ENCODE measurements at regions not wholly inside any gene's neighbourhood (a gene's known extent, or its start where the extent isn't known, plus 50 kb on each side); places are given as distances from the start of the nearest gene placed in this dataset.

DNA sequence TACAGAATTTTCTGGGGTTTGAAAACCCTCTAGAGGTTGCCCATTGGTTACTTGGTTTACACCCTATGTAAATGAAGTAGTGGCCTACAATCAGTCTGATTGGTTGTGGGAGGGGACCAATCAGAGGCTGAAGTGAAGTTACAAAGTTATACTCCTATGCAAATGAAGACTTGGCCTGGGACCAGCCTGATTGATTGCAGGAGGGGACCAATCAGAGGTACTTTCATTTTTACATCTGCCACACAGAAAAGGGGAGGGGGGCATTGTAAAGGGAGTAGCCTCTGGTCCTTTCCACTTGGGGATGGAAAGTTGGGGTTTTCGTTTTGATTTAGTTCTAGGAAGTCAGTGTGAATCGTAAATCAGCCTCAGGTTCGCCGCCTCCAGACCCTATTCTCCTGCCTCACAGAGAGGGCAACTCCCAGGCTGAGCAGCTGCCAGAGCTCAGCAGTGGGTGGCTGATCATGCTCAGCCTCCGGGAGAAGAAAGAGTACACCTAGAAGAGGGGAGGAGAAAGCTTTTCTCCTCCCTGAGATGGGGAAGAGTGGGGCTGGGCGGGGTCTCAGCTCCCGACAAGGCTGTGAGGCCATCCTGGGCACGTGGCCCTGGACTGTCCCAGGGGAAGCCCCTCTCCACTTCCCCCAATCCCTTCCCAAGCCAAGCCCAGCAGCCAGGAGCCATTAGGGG lies 372.5 kb downstream of the GALR1 start:
- no peak for ATAC-seq
- no peak for TF ChIP-seq TCF4 (CRISPR knock-in tag; IDR thresholded peaks at IDR 0.05; ENCODE audit: borderline replicate concordance)
- TF ChIP-seq, protein P1, sequence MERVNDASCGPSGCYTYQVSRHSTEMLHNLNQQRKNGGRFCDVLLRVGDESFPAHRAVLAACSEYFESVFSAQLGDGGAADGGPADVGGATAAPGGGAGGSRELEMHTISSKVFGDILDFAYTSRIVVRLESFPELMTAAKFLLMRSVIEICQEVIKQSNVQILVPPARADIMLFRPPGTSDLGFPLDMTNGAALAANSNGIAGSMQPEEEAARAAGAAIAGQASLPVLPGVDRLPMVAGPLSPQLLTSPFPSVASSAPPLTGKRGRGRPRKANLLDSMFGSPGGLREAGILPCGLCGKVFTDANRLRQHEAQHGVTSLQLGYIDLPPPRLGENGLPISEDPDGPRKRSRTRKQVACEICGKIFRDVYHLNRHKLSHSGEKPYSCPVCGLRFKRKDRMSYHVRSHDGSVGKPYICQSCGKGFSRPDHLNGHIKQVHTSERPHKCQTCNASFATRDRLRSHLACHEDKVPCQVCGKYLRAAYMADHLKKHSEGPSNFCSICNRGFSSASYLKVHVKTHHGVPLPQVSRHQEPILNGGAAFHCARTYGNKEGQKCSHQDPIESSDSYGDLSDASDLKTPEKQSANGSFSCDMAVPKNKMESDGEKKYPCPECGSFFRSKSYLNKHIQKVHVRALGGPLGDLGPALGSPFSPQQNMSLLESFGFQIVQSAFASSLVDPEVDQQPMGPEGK (CRISPR knock-in tag; IDR thresholded peaks at IDR 0.05; ENCODE audit: borderline replicate concordance): no peak

DNA sequence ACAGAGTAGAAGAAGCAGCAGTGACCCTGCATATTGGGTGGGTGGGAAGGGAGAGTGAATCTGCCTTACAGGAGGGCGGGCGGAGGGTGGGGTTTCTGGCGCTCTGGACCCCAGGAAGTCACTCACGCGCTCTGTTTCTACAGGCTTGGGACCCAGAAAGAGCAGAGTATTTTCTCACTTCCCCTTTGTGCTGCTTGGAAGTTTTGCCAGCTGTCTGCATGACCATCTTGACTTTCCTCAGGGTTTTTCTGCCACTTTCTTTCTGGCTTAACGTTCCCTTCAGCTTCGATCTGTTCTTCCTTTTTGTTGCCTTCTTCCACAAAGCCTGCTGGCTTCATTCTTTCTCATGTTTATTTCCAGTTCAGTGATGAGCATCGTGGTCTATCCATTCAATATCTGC lies 383.1 kb downstream of the GALR1 start:
- no peak for TF ChIP-seq SNAI2 (CRISPR knock-in tag; IDR thresholded peaks at IDR 0.05)
- TF ChIP-seq, protein P1 (CRISPR knock-in tag; IDR thresholded peaks at IDR 0.05; ENCODE audit: borderline replicate concordance): no peak
- no peak for TF ChIP-seq ZFP3 (CRISPR knock-in tag; IDR thresholded peaks at IDR 0.05)
- TF ChIP-seq OSR1 (CRISPR knock-in tag; IDR thresholded peaks at IDR 0.05): no peak
- TF ChIP-seq, protein P2, sequence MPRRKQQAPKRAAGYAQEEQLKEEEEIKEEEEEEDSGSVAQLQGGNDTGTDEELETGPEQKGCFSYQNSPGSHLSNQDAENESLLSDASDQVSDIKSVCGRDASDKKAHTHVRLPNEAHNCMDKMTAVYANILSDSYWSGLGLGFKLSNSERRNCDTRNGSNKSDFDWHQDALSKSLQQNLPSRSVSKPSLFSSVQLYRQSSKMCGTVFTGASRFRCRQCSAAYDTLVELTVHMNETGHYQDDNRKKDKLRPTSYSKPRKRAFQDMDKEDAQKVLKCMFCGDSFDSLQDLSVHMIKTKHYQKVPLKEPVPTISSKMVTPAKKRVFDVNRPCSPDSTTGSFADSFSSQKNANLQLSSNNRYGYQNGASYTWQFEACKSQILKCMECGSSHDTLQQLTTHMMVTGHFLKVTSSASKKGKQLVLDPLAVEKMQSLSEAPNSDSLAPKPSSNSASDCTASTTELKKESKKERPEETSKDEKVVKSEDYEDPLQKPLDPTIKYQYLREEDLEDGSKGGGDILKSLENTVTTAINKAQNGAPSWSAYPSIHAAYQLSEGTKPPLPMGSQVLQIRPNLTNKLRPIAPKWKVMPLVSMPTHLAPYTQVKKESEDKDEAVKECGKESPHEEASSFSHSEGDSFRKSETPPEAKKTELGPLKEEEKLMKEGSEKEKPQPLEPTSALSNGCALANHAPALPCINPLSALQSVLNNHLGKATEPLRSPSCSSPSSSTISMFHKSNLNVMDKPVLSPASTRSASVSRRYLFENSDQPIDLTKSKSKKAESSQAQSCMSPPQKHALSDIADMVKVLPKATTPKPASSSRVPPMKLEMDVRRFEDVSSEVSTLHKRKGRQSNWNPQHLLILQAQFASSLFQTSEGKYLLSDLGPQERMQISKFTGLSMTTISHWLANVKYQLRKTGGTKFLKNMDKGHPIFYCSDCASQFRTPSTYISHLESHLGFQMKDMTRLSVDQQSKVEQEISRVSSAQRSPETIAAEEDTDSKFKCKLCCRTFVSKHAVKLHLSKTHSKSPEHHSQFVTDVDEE (CRISPR knock-in tag; IDR thresholded peaks at IDR 0.05): no peak
- no peak for ATAC-seq

DNA sequence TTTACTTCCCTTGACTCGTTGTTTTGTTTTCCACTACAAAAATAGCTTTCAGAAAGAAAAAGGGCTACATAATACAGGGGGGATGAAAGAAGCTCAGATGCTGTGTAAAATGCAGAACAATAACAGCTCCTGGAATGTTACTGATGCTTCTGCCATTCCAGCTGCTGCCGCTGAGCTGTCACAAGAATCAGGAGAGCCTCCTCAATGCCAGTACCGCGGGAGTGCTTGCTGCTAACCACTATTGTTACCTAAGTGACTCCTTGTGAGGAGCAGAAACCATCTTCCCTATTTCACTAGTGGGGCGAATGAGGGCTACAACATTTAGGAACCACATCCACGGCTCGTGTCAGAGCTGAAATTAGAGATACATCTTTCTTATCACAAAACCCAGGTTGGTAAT lies 384.8 kb downstream of the GALR1 start:
- no peak for TF ChIP-seq ARNTL (CRISPR knock-in tag; IDR thresholded peaks at IDR 0.05; ENCODE audit: borderline replicate concordance, low read depth)
- TF ChIP-seq TOX (CRISPR knock-in tag; IDR thresholded peaks at IDR 0.05; ENCODE audit: borderline replicate concordance): no peak
- TF ChIP-seq BACH2 (CRISPR knock-in tag; IDR thresholded peaks at IDR 0.05; ENCODE audit: borderline replicate concordance): no peak
- no peak for TF ChIP-seq ZNF565 (CRISPR knock-in tag; conservative IDR thresholded peaks at IDR 0.05; ENCODE audit: low read depth)
- no peak for TF ChIP-seq ZNF8 (CRISPR knock-in tag; IDR thresholded peaks at IDR 0.05)
- TF ChIP-seq, protein P3, sequence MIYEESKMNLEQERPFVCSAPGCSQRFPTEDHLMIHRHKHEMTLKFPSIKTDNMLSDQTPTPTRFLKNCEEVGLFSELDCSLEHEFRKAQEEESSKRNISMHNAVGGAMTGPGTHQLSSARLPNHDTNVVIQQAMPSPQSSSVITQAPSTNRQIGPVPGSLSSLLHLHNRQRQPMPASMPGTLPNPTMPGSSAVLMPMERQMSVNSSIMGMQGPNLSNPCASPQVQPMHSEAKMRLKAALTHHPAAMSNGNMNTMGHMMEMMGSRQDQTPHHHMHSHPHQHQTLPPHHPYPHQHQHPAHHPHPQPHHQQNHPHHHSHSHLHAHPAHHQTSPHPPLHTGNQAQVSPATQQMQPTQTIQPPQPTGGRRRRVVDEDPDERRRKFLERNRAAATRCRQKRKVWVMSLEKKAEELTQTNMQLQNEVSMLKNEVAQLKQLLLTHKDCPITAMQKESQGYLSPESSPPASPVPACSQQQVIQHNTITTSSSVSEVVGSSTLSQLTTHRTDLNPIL (CRISPR knock-in tag; IDR thresholded peaks at IDR 0.05; ENCODE audit: low read depth): no peak
- TF ChIP-seq PPARA (CRISPR knock-in tag; IDR thresholded peaks at IDR 0.05; ENCODE audit: borderline replicate concordance): no peak
- TF ChIP-seq OSR1 (CRISPR knock-in tag; IDR thresholded peaks at IDR 0.05): no peak
- TF ChIP-seq, protein P1 (CRISPR knock-in tag; IDR thresholded peaks at IDR 0.05; ENCODE audit: borderline replicate concordance): no peak
- no peak for TF ChIP-seq SNAI2 (CRISPR knock-in tag; IDR thresholded peaks at IDR 0.05)
- TF ChIP-seq, protein P4, sequence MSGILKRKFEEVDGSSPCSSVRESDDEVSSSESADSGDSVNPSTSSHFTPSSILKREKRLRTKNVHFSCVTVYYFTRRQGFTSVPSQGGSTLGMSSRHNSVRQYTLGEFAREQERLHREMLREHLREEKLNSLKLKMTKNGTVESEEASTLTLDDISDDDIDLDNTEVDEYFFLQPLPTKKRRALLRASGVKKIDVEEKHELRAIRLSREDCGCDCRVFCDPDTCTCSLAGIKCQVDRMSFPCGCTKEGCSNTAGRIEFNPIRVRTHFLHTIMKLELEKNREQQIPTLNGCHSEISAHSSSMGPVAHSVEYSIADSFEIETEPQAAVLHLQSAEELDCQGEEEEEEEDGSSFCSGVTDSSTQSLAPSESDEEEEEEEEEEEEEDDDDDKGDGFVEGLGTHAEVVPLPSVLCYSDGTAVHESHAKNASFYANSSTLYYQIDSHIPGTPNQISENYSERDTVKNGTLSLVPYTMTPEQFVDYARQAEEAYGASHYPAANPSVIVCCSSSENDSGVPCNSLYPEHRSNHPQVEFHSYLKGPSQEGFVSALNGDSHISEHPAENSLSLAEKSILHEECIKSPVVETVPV (CRISPR knock-in tag; IDR thresholded peaks at IDR 0.05): no peak
- no peak for TF ChIP-seq ESRRG (CRISPR knock-in tag; IDR thresholded peaks at IDR 0.05)
- no peak for TF ChIP-seq ISL1 (CRISPR knock-in tag; IDR thresholded peaks at IDR 0.05)
- no peak for ATAC-seq
